ENCODE measurements at regions not wholly inside any gene's neighbourhood (a gene's known extent, or its start where the extent isn't known, plus 50 kb on each side); places are given as distances from the start of the nearest gene placed in this dataset.
"Not testable (repeated sequence)": the region's sequence is repeated elsewhere in the genome, so short reads cannot be mapped to it uniquely, and the experiment has no call there.

GRCh38 chr7:67301667-67302066 is 305.0 kb downstream of the TYW1 start:
- no peak for DNase-seq

GRCh38 chr7:67302113-67303039 is 305.7 kb downstream of the TYW1 start:
- peak; percentile 100 for DNase-seq

GRCh38 chr7:67304846-67305245 is 308.2 kb downstream of the TYW1 start:
- DNase-seq: not testable (repeated sequence)

- no peak for DNase-seq
Measured at GRCh38 chr7:67306331-67306730, 309.7 kb downstream of the TYW1 start.

GRCh38 chr7:67309764-67310549 is 313.3 kb downstream of the TYW1 start:
- DNase-seq: no peak

- DNase-seq: no peak
Measured at GRCh38 chr7:67311901-67312300, 315.3 kb downstream of the TYW1 start.

- DNase-seq: no peak
Measured at GRCh38 chr7:67313213-67313612, 316.6 kb downstream of the TYW1 start.

- DNase-seq: not testable (repeated sequence)
Measured at GRCh38 chr7:67316902-67317301, 320.3 kb downstream of the TYW1 start.

GRCh38 chr7:67328257-67328656 is 331.6 kb downstream of the TYW1 start:
- not testable (repeated sequence) for DNase-seq

GRCh38 chr7:67335165-67335564 is 338.5 kb downstream of the TYW1 start:
- not testable (repeated sequence) for DNase-seq

- DNase-seq: not testable (repeated sequence)
Measured at GRCh38 chr7:67335663-67336062, 339.0 kb downstream of the TYW1 start.

- not testable (repeated sequence) for DNase-seq
Measured at GRCh38 chr7:67338545-67338944, 341.9 kb downstream of the TYW1 start.

- DNase-seq: no peak
Measured at GRCh38 chr7:67341153-67341768, 344.6 kb downstream of the TYW1 start.

- DNase-seq: no peak
Measured at GRCh38 chr7:67343114-67343513, 346.5 kb downstream of the TYW1 start.

GRCh38 chr7:67343572-67343971 is 346.9 kb downstream of the TYW1 start:
- peak in 1 of 3 experiments; percentile 67 for DNase-seq

- DNase-seq: no peak
Measured at GRCh38 chr7:67344481-67345193, 348.0 kb downstream of the TYW1 start.

- no peak for DNase-seq
Measured at GRCh38 chr7:67346126-67346525, 349.5 kb downstream of the TYW1 start.

- DNase-seq: no peak
Measured at GRCh38 chr7:67346876-67347275, 350.2 kb downstream of the TYW1 start.

- no peak for DNase-seq
Measured at GRCh38 chr7:67348171-67348570, 351.5 kb downstream of the TYW1 start.

- not testable (repeated sequence) for DNase-seq
Measured at GRCh38 chr7:67357653-67358052, 361.0 kb downstream of the TYW1 start.

- DNase-seq: not testable (repeated sequence)
Measured at GRCh38 chr7:67358316-67358715, 361.7 kb downstream of the TYW1 start.

- DNase-seq: not testable (repeated sequence)
Measured at GRCh38 chr7:67358738-67359137, 362.1 kb downstream of the TYW1 start.

- DNase-seq: no peak
Measured at GRCh38 chr7:67359900-67360299, 363.3 kb downstream of the TYW1 start.

Measured in NCI-H1417 (cell line).